SK-N-MC (cell line): ENCODE measurements at regions not wholly inside any gene's neighbourhood (a gene's known extent, or its start where the extent isn't known, plus 50 kb on each side); places are given as distances from the start of the nearest gene placed in this dataset.

ENCODE experiments used
- EZH2 ChIP-seq: fragments of 200-600 bp; sonication (generic); IDR thresholded peaks from one replicate; pipeline ENCODE4 v1.6.1; 2017; ENCODE audit warnings: antibody characterized with exemption
- FOXP2 ChIP-seq: optimal IDR thresholded peaks from 2 replicates; pipeline ENCODE3; 2011; ENCODE audit warnings: mild to moderate bottlenecking, moderate library complexity; ENCODE audit not compliant: insufficient read depth; ENCODE audit errors: extremely low read length, control extremely low read depth
- POLR2AphosphoS5 ChIP-seq: IDR thresholded peaks from 2 replicates; pipeline ENCODE4 v1.6.1; 2012; ENCODE audit warnings: mild to moderate bottlenecking, low read depth, low read length, borderline replicate concordance

DNA sequence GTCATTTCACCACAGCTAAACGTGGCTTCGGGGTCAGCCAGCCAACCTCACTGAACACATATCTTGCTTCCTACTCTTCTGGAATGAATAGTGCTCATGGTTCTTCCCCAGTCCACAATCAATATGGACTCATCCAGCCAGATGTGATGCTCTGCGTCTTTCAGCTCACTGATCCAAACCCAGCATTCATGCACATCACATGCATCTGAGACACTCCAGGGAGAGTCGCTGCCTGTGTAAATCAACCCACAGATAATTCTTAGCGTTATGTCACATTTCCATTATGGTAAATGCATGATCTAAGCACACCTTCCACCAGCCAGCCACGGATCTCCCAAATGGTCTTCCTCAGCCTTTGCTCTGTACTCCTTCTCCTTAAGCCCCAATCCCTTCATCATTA, 306.7 kb upstream of the CHAC2 start:
- TF ChIP-seq EZH2 (no peak), POLR2AphosphoS5 (no peak), FOXP2 (no peak)
